Loucy (cell line): ENCODE measurements at regions not wholly inside any gene's neighbourhood (a gene's known extent, or its start where the extent isn't known, plus 50 kb on each side); places are given as distances from the start of the nearest gene placed in this dataset.
A peak's percentile ranks its signal among the peaks of the same experiment; 100 is the strongest.

Experiments used
- H2AFZ ChIP-seq: fragments of 200-600 bp; sonication (generic); 2 replicates; pipeline ENCODE4 v1.6.0; 2016; ENCODE audit warnings: antibody characterized with exemption, mild to moderate bottlenecking, low read length, moderate library complexity
- H3F3A ChIP-seq: fragments of 200-600 bp; 2 replicates; pipeline ENCODE4 v1.6.0; 2016; ENCODE audit warnings: antibody characterized with exemption, low read depth, mild to moderate bottlenecking
- H3K27me3 ChIP-seq: fragments of 200-600 bp; sonication (generic); 2 replicates; pipeline ENCODE4 v1.6.1; 2014; ENCODE audit warnings: low read length, mild to moderate bottlenecking; ENCODE audit not compliant: insufficient read depth, poor library complexity, severe bottlenecking
- H3K36me3 ChIP-seq: fragments of 200-600 bp; sonication (generic); 2 replicates; pipeline ENCODE4 v1.6.1; 2016; ENCODE audit warnings: low read length; ENCODE audit not compliant: insufficient read depth
- H3K4me1 ChIP-seq: fragments of 200-600 bp; sonication (generic); 2 replicates; pipeline ENCODE4 v1.5.1; 2014; ENCODE audit warnings: low read length, mild to moderate bottlenecking; ENCODE audit not compliant: insufficient read depth, poor library complexity, severe bottlenecking
- H3K4me2 ChIP-seq: fragments of 200-600 bp; sonication (generic); 2 replicates; pipeline ENCODE4 v1.6.0; 2014; ENCODE audit warnings: antibody characterized with exemption, low read length, low read depth, mild to moderate bottlenecking; ENCODE audit not compliant: poor library complexity, severe bottlenecking
- H3K4me3 ChIP-seq: fragments of 200-600 bp; sonication (generic); 2 replicates; pipeline ENCODE4 v1.5.1; 2014; ENCODE audit warnings: low read length, mild to moderate bottlenecking, mixed read lengths; ENCODE audit not compliant: poor library complexity, severe bottlenecking
- H3K79me2 ChIP-seq: fragments of 200-600 bp; sonication (generic); 2 replicates; pipeline ENCODE4 v1.6.1; 2014; ENCODE audit warnings: low read length; ENCODE audit not compliant: insufficient read depth
- H3K9ac ChIP-seq: fragments of 200-600 bp; sonication (generic); 2 replicates; pipeline ENCODE4 v1.6.0; 2014; ENCODE audit warnings: mild to moderate bottlenecking, low read depth, low read length, moderate library complexity; ENCODE audit not compliant: poor library complexity, severe bottlenecking
- H3K9me2 ChIP-seq: fragments of 200-600 bp; sonication (generic); replicated peaks from 2 replicates; pipeline ENCODE4 v1.6.1; 2016; ENCODE audit warnings: low read depth, low read length, mixed read lengths
- H3K9me3 ChIP-seq: fragments of 200-600 bp; sonication (generic); 2 replicates; pipeline ENCODE4 v1.6.1; 2014; ENCODE audit warnings: mild to moderate bottlenecking, antibody characterized with exemption, low read length, low read depth; ENCODE audit not compliant: insufficient read depth
- H4K20me1 ChIP-seq: fragments of 200-600 bp; sonication (generic); 2 replicates; pipeline ENCODE4 v1.6.0; 2014; ENCODE audit warnings: antibody characterized with exemption, low read length, mild to moderate bottlenecking; ENCODE audit not compliant: insufficient read depth, poor library complexity, severe bottlenecking
- EZH2phosphoT487 ChIP-seq: fragments of 200-600 bp; IDR thresholded peaks from 2 replicates; pipeline ENCODE4 v1.6.1; 2018; ENCODE audit warnings: antibody characterized with exemption, mild to moderate bottlenecking, moderate library complexity, borderline replicate concordance
- TF ChIP-seq, protein P1 (sequence below): fragments of 200-600 bp; sonication (generic); conservative IDR thresholded peaks from 2 replicates; pipeline ENCODE4 v1.5.1; 2014; ENCODE audit warnings: mild to moderate bottlenecking, antibody characterized with exemption, low read length

DNA sequence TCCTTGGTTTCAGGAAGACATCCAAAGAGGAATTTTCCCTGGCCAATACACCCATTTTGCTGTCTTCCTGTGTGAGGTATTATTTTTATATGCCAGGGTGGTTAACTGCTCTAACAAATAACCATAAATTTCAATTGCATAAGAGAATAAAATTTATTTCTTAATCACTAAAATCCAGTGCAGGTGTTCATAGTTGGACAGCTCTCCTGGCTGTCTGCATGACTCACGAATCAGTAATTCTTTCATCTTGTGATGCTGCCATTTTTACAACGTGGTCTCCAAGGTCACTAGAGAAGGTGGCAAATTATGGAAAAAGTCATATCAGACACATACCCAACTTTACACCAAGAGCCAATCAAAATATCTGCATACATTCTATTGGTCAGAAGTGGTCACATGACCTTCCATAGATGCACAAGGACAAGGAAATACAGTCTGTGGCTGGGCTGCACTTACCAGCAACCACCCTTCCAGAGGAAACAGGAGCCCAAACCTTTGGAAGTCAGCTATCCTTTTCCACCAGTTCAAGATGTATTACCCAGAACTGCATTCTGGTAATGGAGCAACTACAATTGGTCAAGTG lies 193.5 kb upstream of the PLEKHG7 start:
- Histone ChIP-seq H3K9ac (no peak overlapping the region), H3F3A (no peaks in the 10 kb centered on the region), H3K4me3 (no peak overlapping the region), H3K4me2 (no peak overlapping the region), H3K79me2 (no peaks in the 10 kb centered on the region), H3K36me3 (no peaks in the 10 kb centered on the region), H4K20me1 (no peaks in the 10 kb centered on the region), H3K9me2 (no peaks in the 10 kb centered on the region), H2AFZ (no peak overlapping the region), H3K4me1 (peaks cover 9% of the 10 kb centered on the region), H3K27me3 (no peaks in the 10 kb centered on the region), H3K9me3 (no peaks in the 10 kb centered on the region; the same call in 1 of the 2 replicates)
- TF ChIP-seq, protein P1, sequence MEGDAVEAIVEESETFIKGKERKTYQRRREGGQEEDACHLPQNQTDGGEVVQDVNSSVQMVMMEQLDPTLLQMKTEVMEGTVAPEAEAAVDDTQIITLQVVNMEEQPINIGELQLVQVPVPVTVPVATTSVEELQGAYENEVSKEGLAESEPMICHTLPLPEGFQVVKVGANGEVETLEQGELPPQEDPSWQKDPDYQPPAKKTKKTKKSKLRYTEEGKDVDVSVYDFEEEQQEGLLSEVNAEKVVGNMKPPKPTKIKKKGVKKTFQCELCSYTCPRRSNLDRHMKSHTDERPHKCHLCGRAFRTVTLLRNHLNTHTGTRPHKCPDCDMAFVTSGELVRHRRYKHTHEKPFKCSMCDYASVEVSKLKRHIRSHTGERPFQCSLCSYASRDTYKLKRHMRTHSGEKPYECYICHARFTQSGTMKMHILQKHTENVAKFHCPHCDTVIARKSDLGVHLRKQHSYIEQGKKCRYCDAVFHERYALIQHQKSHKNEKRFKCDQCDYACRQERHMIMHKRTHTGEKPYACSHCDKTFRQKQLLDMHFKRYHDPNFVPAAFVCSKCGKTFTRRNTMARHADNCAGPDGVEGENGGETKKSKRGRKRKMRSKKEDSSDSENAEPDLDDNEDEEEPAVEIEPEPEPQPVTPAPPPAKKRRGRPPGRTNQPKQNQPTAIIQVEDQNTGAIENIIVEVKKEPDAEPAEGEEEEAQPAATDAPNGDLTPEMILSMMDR: no peak
- TF ChIP-seq EZH2phosphoT487: no peak

DNA sequence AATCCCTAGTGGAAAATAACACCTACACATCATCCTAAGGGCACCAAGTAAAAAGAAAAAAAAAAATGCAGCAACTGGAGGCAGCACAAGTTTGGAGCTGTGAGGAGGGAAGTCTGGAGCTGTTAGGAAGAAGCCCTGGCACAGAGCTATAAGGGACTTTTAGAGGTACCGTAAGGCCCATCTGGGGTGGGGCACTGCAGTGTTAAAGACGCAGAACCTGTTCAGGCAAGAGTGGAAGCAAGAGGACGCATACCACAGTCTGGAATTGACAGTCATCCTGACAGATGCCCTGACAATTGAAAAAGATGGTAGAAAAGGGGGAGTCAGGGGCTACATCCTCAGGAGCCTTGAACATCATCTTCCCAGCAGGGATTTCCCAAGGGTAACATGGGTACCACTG lies 195.9 kb upstream of the PLEKHG7 start:
- H3K27me3 ChIP-seq: no peaks in the 10 kb centered on the region
- H3K4me3 ChIP-seq: no peak overlapping the region
- H3K4me1 ChIP-seq: peaks cover 9% of the 10 kb centered on the region
- no peaks in the 10 kb centered on the region for H3K9me3 ChIP-seq
- no peaks in the 10 kb centered on the region for H3K36me3 ChIP-seq
- H3K9ac ChIP-seq: no peak overlapping the region
- no peak overlapping the region for H2AFZ ChIP-seq
- no peaks in the 10 kb centered on the region for H4K20me1 ChIP-seq
- TF ChIP-seq EZH2phosphoT487: no peak
- TF ChIP-seq, protein P1: no peak
- no peak overlapping the region for H3K4me2 ChIP-seq
- no peaks in the 10 kb centered on the region for H3F3A ChIP-seq
- no peaks in the 10 kb centered on the region for H3K9me2 ChIP-seq
- H3K79me2 ChIP-seq: no peaks in the 10 kb centered on the region

DNA sequence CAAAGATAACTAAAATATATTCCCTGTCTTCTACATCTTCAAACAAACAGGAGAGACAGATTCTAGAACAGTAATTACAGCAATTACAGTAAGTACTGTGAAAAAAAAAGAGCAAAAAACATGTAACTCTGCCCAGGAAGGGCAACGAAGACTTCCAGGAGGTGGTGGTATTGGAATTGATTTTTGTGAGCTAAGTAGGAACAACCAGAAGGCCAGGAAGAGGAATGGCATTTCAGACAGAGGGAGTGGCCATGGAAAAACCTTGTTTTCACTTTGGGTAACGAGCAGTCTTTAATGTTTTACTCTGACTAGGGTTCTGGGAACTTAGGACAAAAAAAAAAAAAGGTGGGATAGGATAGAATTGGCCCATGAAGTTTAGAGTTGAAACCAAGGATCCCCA lies 196.3 kb upstream of the PLEKHG7 start:
- no peak overlapping the region for H3K4me2 ChIP-seq
- H2AFZ ChIP-seq: peak overlapping the region; percentile 34; the same call in 1 of the 2 replicates
- TF ChIP-seq, protein P1: no peak
- H3F3A ChIP-seq: no peaks in the 10 kb centered on the region
- H3K9me2 ChIP-seq: no peaks in the 10 kb centered on the region
- H3K9me3 ChIP-seq: no peaks in the 10 kb centered on the region
- H3K9ac ChIP-seq: no peak overlapping the region
- no peaks in the 10 kb centered on the region for H3K36me3 ChIP-seq
- no peak overlapping the region for H3K4me3 ChIP-seq
- H3K27me3 ChIP-seq: no peaks in the 10 kb centered on the region
- H4K20me1 ChIP-seq: no peaks in the 10 kb centered on the region
- H3K79me2 ChIP-seq: no peaks in the 10 kb centered on the region
- peaks cover 9% of the 10 kb centered on the region for H3K4me1 ChIP-seq
